HG02943 (cell line): ENCODE measurements at regions not wholly inside any gene's neighbourhood (a gene's known extent, or its start where the extent isn't known, plus 50 kb on each side); places are given as distances from the start of the nearest gene placed in this dataset.
"Not testable (repeated sequence)": the region's sequence is repeated elsewhere in the genome, so short reads cannot be mapped to it uniquely, and the experiment has no call there.

Experiments used
- ATAC-seq: cut with Tn5 transposase; IDR thresholded peaks from one replicate; pipeline ENCODE4 v1.9.1; 2021; ENCODE audit warnings: mild to moderate bottlenecking, low read depth, moderate library complexity; ENCODE audit not compliant: unreplicated experiment

DNA sequence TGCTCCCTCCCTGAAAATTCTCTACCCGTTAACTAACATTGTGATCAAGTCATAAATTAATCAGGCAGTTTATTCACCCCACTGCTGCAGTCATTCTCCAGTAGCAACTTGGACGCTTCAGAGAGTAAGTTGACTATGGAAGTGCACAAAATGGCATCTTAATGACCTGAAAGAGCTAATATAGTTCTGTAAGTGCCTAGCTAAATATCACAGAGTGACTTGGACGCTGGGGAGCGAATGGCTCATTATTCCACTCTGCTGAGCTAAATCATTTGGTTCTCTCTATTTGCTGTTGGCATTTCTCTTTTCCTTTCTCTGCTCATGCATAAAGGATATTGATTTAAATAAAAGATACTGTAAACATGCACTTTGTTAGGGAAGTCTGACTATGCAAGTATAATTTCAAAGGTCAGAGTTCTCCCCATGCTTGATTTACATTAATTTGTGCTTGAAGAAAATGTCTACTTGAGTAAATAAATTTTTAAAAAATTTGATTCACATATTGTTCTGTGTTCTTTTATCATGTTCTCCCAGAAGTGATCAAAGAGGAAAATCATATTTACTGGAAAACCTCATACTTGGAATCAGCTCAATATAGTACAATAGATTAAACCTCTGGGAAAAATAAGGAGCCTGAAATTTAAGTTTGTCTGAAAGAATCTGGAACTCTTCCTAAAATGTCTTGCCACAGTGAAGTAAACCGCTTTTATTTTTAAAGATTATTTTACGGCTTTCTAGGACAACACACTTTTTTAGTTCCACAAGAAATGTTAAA is 169.5 kb upstream of the HAPLN1 start:
- no peak for ATAC-seq

DNA sequence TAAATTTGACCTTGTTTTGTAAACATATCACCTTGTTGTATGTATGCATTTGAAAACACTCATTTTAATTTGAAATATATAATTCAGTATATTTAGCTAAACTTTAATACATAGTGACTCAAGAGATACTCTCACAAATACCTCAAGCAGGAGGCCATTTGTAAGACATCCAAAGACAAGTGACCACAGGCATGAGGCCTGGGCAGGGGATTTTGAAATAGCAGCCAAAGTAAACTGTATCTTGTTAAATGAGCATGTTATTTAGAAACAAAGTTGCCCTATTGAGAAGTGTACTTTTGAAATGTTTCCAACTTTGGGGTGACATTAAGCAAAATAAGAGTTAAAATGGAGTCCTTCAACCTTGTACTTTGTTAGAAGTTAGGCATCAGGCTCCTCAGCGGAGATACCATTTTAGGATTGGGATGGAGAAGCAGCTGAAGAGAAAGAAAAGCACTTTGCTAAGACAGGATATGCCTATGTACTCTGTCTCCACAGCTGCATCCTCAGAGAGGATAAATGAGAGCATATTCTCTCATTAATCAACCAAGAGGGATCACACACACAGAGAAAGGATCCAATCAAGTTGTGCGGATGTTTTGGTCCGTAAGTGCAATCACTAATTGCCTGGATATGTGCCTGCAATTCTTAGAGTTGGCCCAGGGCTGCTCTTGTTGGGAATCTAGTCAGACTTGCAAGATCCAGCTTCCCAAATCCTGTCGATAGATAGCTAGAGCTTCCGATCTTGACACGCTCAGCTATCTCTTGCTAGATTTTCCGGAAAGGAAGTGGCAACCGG is 157.5 kb upstream of the HAPLN1 start:
- ATAC-seq = no peak

DNA sequence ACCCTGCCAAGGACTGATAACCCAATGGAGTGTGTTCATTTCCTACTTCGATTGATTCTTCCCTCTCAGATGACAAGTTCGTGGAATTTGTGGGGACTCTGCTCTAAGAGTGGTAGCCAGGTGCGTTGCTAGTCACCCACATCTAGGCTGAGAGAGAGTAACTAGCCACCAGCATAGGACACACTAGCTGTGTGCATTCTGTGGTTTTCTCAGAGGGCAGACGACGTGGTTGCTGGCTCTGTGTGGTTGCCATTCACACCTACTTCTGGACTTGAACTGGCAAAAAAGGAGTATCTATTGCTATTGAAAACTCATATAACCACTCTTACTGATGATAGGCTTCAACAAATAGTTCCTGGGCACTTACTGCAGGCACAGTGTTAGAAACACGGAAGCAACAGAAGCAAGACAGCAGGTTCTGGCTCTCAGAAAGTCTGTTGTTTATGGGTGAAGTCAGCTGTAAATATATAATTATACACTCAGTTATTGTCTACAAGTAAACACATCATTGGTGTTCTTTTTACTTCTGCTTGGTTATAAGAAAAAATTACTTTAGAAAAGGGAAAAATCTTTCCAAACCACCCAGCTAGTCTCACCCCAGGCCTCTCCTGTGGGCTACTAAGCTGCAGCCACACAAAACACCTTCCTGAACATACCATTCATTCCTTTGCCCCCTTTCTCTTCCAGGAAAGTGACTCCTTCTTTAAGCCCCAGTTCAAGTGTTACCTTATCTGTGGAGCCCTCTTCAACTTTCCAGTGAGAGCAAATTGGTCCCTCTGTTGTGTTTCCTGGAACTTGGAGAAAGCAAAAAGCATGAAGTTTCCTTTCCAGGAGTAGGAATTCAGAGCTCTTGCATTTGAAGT is 151.1 kb upstream of the HAPLN1 start:
- ATAC-seq = no peak

DNA sequence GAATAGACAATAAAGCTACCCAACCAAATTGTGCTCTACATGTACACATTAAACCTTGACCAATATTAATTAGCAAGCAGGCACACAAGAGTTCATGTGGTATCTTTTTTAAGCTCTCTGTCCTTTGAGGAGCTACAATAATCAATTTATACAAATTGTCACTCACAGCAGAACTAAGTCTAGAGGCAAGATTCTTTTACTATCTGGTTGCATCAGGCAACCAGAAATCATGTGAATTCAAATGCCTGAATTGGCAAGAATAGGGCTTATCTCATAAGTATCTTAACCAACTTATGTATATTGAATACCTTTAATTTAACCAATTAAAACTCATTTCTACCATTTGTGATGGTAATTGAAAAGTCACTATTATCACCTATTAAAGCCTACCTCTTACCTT is 145.5 kb upstream of the HAPLN1 start:
- no peak for ATAC-seq

DNA sequence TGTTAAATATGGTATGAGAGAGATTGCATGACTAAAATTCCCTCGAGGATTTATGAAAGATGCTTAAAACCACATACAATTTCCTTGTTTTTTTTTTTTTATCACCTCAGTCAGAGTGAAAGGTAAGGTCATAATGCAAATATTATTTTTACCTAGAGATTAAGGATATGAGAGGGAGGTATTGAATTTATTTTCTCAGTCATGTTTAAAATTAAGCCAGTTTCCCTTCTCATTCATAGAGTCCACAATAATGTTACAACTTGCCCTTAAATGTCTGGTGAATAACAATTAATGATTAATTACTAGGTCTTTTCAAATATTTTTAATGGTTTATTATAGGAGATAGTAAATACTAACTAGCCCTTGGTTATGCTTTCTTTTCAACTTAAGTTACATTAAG is 144.9 kb upstream of the HAPLN1 start:
- no peak for ATAC-seq

DNA sequence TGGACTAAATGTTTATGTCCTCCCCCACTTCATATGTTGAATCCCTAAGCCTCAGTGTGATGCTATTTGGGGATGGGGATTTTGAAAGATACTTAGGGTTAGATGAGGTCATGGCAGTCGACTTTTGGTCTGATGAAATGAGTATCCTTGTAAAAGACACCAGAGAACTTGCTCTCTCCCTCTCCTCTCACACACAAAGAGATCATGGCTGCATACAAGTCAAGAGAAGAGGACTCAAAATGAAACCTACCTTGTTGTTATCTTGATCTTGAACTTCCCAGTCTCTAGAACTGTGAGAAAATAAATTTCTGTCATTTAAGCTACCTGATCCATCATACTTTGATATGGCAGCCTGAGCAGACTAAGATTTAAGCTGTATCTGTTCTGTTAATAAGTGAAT is 144.0 kb upstream of the HAPLN1 start:
- no peak for ATAC-seq

DNA sequence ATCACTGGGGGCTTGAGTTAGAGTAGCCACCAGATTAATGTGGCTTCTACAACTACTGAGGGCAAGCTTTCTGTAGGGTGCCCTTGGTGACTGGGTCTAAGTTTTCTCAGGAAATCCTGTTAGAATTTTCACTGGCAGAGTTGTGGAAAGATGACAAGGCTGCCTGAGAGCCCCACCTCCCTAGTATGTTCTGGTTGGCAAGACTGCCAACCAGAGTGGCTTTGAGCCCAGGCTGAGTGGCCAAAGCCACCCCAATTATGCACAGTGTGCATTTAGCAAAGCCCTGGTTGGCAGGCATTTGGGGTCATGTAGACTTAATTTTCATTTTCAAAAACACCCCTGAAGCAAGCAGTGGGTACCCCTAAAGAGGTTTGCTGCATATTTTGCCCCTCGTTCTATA is 136.7 kb upstream of the HAPLN1 start:
- ATAC-seq = no peak

DNA sequence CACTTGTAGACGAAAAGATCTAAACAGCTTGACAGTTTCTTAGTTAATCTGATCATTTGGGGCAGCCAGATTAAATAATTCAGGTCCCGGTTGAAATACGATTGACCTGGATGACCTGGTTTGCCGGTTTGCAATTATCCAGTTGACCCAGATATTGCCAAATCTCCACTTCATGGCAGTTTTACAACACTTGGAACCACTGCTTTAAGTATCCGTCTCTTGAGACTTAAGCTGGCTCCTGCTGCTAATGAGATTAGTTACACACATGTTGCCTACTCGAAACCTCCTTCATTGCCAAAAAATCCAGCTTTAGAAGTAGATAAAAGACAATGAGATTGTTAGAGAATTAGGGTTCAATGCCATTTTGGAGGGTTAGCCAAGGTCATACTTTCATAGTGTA is 136.2 kb upstream of the HAPLN1 start:
- no peak for ATAC-seq

DNA sequence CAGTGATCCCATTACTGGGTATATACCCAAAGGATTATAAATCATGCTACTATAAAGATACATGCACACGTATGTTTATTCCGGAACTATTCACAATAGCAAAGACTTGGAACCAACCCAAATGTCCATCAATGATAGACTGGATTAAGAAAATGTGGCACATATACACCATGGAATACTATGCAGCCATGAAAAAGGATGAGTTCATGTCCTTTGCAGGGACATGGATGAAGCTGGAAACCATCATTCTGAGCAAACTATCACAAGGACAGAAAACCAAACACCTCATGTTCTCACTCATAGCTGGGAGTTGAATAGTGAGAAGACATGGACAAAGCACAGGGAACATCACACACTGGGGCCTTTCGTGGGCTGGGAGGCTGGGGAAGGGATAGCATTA is 129.8 kb upstream of the HAPLN1 start:
- ATAC-seq = not testable (repeated sequence)

DNA sequence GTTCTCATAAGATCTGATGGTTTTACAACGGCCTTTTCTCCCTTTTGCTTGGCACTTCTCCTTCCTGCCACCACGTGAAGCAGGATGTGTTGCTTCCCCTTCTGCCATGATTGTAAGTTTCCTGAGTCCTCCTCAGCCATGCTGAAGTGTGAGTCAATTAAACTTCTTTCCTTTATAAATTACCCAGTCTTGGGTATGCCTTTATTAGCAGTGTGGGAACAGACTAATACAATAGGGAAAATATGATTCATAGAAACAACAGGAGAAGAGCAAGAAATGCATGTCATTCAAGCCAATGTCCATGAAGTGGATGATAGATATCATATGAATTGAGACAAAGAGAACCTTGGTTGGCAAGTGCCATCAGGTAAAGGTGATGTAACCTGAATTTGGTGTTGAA is 128.3 kb upstream of the HAPLN1 start:
- ATAC-seq = no peak

DNA sequence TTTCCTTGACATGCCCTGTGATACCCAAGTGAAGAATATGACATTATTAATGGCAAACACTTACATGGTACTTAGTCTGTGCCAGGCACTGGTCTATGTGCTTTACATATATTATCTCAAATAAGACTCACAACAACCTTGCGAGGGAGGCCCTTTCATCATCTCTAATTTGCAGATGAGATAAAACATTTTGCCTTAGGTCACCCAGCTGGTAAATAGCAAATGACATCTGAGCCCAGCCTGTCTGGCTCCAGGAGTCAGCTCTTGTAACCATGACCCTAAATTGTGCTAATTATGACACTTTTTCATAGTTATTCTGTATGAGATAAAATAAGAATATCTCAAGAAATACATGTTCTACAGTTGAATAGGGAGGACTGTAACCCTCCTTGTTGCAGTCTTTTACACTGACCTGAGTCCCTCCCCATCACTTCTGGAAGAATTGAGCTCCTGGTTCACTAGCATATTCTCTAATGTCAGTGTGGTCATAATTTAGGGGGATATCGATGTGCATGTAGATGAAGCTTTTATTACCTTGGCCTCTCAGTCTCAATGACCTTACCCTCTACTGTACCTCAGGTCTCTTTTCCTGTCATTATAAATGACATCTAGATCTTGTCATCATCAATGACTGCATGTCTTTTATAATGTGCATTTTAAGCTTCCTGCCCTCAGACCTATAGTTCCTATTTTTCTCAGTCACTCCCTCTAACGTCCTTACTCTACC is 126.1 kb upstream of the HAPLN1 start:
- ATAC-seq = no peak

DNA sequence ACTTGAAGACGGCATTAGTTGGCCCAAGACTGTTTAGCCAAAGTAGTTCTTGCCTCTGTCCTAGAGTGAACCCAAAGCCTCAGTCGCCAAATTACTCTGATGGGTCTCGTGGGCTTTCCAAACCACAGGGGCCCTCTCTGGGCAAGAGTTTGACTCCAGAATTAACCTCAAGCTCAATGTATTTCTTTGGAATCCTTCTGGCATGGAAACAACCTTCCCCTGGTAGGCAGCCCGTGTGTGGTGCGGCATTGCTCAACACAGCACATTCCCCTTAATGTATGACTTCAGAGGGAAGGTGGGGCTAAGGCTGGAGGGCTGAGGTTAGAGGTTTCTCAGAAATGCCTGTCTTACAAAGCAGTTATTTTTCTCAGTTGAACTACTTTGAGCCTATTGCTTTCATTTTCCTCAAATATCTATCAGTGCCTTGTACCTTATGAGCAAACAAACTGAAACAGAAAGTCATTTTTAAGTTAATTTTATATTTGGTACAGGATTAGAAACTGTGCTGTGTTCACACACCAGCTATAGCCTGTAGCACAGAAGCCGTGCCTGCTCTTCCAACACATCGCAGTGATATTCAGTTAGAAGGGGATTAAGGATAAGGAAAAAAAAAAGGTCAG is 123.9 kb upstream of the HAPLN1 start:
- ATAC-seq = peak; percentile 98

DNA sequence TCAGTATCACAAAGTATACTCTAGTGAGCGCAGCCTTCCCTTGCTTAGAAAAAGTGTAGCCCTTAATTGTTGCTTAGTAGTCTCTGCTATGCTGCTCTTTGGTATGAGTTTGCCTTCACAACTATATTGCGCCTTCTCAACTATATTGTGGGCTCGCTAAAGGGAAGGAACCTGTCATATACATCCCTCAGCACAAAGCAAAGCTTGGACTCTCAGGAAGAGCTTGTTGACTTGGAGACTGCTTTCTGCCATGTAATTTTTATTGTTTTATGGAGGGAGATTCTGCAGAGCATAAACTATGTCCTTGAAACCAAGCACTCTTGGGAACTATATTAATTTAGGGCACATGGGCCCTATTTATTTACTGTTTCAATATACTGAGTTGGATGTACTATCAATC is 119.1 kb upstream of the HAPLN1 start:
- no peak for ATAC-seq

DNA sequence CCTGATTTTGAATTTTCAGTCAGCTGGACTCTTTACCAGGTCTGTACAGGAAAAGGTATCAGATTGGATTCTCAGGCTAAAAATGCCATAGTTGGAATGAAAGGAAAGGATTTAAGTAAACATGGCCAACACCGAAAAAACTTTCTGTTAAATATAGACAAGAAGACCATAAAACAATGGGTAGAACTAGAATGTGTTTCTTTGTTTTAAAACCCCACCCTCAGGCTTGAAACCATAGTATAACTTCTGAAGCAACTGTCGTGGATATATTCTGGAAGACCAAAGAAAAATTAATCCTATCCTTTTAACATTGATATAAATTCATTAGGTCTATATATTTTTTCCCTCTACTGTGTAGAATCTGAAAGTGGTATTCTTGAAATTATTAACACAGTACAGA is 118.6 kb upstream of the HAPLN1 start:
- no peak for ATAC-seq

DNA sequence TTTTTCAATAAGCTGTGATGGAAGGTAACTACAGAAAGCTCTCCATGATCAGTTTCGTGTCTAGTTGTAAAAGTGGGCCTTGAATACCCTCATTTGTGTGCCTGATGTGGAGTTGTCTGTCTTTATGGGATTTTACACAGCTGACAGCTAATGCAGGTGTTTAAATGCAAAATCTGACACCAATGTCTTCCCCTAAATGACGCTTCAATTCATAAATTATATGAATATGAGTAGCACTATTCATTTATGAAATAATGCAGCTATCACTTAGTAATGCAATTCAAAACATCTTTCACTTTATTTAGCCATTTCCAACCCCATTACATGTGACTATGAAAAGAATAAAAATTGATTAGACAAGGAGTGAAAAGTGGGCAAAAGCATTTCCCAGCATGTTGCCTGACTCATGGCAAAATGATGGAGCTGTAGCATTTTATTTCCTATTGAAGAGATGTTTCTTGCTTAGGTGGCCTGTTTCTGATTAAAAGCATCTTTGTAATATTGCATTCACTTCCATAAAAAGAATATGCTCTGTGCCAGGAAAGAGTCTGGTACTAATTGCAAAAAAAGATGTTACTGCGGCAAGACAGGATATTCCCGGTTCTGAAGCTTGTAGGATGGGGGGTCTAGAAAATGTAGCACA is 116.7 kb upstream of the HAPLN1 start:
- no peak for ATAC-seq

DNA sequence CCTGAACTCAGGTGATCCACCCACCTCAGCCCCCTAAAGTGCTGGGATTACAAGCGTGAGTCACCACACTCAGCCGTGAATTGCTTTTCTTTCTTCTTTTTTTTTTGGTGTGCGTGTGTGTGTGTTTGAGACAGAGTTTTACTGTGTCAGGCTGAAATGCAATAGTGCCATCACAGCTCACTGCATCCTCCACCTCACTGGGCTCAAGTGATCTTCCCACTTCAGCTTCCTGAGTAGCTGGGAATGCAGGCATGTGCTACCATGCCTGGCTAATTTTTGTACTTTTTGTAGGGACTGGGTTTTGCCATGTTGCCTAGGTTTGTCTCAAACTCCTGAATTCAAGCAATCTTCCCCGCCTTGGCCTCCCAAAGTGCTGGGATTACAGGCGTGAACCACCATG is 113.7 kb upstream of the HAPLN1 start:
- ATAC-seq = no peak

DNA sequence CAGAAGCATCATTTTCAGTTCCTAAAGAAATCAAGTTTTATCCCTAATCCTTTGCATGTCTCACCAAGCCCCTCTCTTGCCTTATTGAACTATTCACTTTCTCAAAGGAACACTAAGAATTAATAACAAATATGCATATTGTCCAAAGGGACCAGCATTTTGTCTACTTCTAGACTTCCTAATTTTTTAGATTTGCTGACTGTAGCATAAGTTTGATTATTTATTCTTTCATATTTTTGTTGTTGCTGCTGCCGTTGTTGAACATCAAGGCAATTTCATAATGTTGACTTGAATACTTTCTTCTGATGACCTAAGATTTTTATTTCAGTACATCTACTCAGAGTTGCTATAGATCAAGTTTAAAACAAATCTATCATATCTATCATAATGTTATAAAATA is 111.2 kb upstream of the HAPLN1 start:
- no peak for ATAC-seq

DNA sequence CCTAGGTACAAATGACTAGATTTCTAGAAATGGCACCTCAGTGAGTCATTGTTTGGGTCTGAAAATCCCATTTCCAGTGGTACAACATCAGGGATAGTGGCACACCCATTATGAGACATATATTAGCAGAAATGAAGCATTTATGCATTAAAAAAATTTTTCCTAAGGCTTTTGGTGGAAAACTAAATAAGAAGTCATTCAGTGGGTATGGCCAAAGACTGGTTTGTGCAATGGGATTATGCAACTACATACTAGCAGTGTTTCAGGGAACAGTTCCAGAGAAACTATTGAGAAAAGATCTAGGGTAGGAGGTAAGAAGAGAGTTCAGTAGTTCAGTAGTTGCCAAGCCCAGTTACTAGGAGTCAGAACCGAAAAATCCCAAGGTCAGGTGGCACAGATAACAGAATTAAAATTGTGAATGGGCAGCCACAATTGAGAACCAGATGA is 106.5 kb upstream of the HAPLN1 start:
- ATAC-seq = no peak

DNA sequence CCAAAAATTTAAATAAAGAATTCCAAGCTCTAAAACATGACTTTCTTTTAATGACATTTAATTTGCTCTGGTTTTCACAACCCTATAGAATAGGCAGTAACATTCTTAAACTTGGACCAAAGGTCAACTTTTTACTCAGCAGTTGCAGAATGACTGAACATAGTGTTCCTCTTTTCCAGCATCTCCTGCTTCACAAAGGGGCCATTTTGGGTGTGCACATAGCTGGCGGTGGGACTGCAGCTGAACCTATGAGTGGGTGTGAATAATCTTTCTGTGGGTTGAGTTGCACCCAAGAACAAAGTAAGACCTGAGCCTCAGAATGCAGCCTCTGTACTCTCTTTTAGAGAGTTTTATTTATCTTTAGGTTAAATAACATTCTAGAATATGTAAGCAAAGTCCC is 96.9 kb upstream of the HAPLN1 start:
- ATAC-seq = no peak

DNA sequence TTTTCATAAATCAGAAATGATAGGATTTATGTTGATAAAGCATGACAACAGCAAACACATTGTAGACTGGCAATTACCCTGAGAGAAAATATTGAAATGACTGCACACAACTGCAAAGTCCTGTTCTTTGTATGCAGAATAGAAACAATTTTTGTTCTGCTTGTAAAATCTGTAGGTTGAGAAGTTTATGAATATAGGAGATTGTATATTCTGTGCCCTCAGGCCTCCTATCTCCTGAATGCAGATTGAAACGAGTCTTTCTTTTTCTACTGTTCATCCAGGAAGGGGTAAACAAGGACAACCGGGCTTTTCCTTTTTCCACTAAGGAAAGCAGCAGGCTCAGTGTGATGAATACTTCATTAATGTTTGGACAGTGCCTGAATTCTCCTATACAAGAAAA is 95.0 kb upstream of the HAPLN1 start:
- ATAC-seq = no peak
